ENCODE measurements at regions not wholly inside any gene's neighbourhood (a gene's known extent, or its start where the extent isn't known, plus 50 kb on each side); places are given as distances from the start of the nearest gene placed in this dataset.

DNA sequence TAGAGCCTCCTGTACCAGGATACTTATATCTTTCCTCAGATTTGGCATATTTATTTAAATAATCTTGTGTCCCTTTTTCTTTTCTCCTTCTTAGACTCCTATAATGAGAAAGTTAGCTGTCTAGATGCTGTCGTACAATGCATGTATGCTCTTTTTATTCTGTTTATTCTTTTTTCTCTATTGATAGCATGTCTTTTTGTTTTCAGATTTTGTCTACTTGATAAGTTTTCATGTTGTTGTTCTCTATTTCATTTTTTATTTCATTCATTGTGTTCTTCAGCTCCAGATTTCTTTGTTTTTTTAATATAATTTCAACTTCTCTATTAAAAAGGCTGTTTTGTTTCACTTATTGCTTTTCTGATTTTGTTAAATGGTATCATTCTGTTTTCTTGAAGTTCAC, 674.3 kb upstream of the POU3F3 start:
- no peak overlapping the region for H3K4me3 ChIP-seq
- H3K4me1 ChIP-seq: no peaks in the 10 kb centered on the region
- no peak for DNase-seq
- TF ChIP-seq POLR2A (IDR thresholded peaks at IDR 0.05) (no peak), POLR2AphosphoS5 (IDR thresholded peaks at IDR 0.05) (no peak)
- TF ChIP-seq, protein P1, sequence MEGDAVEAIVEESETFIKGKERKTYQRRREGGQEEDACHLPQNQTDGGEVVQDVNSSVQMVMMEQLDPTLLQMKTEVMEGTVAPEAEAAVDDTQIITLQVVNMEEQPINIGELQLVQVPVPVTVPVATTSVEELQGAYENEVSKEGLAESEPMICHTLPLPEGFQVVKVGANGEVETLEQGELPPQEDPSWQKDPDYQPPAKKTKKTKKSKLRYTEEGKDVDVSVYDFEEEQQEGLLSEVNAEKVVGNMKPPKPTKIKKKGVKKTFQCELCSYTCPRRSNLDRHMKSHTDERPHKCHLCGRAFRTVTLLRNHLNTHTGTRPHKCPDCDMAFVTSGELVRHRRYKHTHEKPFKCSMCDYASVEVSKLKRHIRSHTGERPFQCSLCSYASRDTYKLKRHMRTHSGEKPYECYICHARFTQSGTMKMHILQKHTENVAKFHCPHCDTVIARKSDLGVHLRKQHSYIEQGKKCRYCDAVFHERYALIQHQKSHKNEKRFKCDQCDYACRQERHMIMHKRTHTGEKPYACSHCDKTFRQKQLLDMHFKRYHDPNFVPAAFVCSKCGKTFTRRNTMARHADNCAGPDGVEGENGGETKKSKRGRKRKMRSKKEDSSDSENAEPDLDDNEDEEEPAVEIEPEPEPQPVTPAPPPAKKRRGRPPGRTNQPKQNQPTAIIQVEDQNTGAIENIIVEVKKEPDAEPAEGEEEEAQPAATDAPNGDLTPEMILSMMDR (IDR thresholded peaks at IDR 0.05 in 8 of 11, conservative IDR thresholded peaks at IDR 0.05 in 3 of 11): no peak
- no peaks in the 10 kb centered on the region for H3K36me3 ChIP-seq
- intact Hi-C loops (cut with DNase I; ENCODE audit: low total_unique reads): no loop called here
- H3K27me3 ChIP-seq (replicated peaks in 1 of 7): no peaks in the 10 kb centered on the region
- H3K27ac ChIP-seq: no peak overlapping the region
- H3K9me3 ChIP-seq: peaks cover 0 to 59% (median 39%) of the 10 kb centered on the region in 8 donors
- WGBS, 5 donors: 83 to 96% (median 89%) methylated on average over 1 of the region's 1 CpG

DNA sequence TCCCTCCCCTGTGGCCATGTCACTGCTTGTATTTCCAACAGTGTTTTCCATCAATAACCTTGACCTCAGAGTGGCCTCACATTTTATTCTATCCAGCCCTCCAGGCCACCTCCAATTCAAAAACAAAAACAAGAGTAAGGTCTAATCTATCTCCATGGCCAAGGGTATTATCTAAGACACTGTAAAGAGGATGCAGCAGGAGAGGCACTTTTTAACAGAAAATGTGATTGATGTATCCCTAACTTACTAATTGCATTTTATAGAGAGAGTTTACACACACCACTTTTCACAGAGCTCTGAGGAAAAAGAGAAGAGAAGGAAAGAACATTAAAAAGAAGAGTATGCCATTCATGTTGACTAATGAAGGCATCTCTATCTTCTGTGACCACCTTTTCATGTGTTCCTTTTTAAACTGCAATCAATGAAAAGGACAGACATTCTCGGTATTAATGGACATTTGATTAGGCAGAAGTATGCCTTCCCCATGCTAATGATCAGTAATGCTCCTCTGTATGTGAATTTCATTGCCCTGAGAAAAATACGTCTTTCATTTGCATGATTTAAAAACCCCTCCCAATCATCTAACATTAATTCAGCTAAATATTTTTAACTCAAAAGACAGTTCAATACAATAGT, 653.3 kb upstream of the POU3F3 start:
- no peak overlapping the region for H3K4me3 ChIP-seq
- TF ChIP-seq POLR2A (IDR thresholded peaks at IDR 0.05): no peak
- TF ChIP-seq POLR2AphosphoS5 (IDR thresholded peaks at IDR 0.05): no peak
- TF ChIP-seq, protein P1 (IDR thresholded peaks at IDR 0.05 in 8 of 11, conservative IDR thresholded peaks at IDR 0.05 in 3 of 11): no peak
- no peaks in the 10 kb centered on the region for H3K4me1 ChIP-seq
- intact Hi-C loops (cut with DNase I; ENCODE audit: low total_unique reads): no loop called here
- 78 to 90% (median 86%) methylated on average over 2 of the region's 2 CpGs for WGBS, 5 donors
- no peak overlapping the region for H3K27ac ChIP-seq
- H3K27me3 ChIP-seq (replicated peaks in 1 of 7): no peaks in the 10 kb centered on the region
- H3K36me3 ChIP-seq: no peaks in the 10 kb centered on the region
- no peaks in the 10 kb centered on the region for H3K9me3 ChIP-seq
- DNase-seq: no peak

- Histone ChIP-seq H3K9me3 (peaks cover 0 to 6% (median 0%) of the 10 kb centered on the region in 8 donors), H3K4me3 (no peak overlapping the region), H3K4me1 (no peaks in the 10 kb centered on the region), H3K36me3 (no peaks in the 10 kb centered on the region), H3K27me3 (replicated peaks in 1 of 7) (no peaks in the 10 kb centered on the region), H3K27ac (no peak overlapping the region)
- DNase-seq: no peak
- WGBS, 5 donors: 74 to 84% (median 78%) methylated on average over 8 of the region's 8 CpGs
- intact Hi-C loops (cut with DNase I; ENCODE audit: low total_unique reads): no loop called here
- TF ChIP-seq, protein P1 (IDR thresholded peaks at IDR 0.05 in 8 of 11, conservative IDR thresholded peaks at IDR 0.05 in 3 of 11): no peak
- TF ChIP-seq POLR2AphosphoS5 (IDR thresholded peaks at IDR 0.05): no peak
- TF ChIP-seq POLR2A (IDR thresholded peaks at IDR 0.05): no peak
Observed at GRCh38 chr2:104213758-104214157, 640.2 kb upstream of the POU3F3 start.

GRCh38 chr2:104215269-104216161, 638.4 kb upstream of the POU3F3 start:
- DNase-seq: no peak
- H3K9me3 ChIP-seq: peaks cover 0 to 6% (median 0%) of the 10 kb centered on the region in 8 donors
- intact Hi-C loops (cut with DNase I; ENCODE audit: low total_unique reads): no loop called here
- H3K36me3 ChIP-seq: no peaks in the 10 kb centered on the region
- H3K27ac ChIP-seq: no peak overlapping the region
- WGBS, 5 donors: 36 to 46% (median 39%) methylated on average over 14 of the region's 14 CpGs
- H3K4me1 ChIP-seq: no peaks in the 10 kb centered on the region
- no peak for TF ChIP-seq POLR2A (IDR thresholded peaks at IDR 0.05)
- TF ChIP-seq, protein P1 (IDR thresholded peaks at IDR 0.05 in 8 of 11, conservative IDR thresholded peaks at IDR 0.05 in 3 of 11): no peak
- TF ChIP-seq POLR2AphosphoS5 (IDR thresholded peaks at IDR 0.05): no peak
- H3K27me3 ChIP-seq (replicated peaks in 1 of 7): no peaks in the 10 kb centered on the region
- H3K4me3 ChIP-seq: no peak overlapping the region

Measured in spleen (tissue), 11 donors.